ENCODE measurements at regions not wholly inside any gene's neighbourhood (a gene's known extent, or its start where the extent isn't known, plus 50 kb on each side); places are given as distances from the start of the nearest gene placed in this dataset.

- no peak for TF ChIP-seq YY1 (IDR thresholded peaks at IDR 0.05; ENCODE audit: insufficient read depth, insufficient read length)
- TF ChIP-seq ZNF274 (IDR thresholded peaks at IDR 0.05; ENCODE audit: low read depth, low read length): no peak
These were observed 73.3 kb upstream of the SHANK2 start for GRCh38 chr11:71325418-71326327.

Data from NT2/D1 (cell line).